ENCODE measurements at regions not wholly inside any gene's neighbourhood (a gene's known extent, or its start where the extent isn't known, plus 50 kb on each side); places are given as distances from the start of the nearest gene placed in this dataset.
A peak's percentile ranks its signal among the peaks of the same experiment; 100 is the strongest.

DNA sequence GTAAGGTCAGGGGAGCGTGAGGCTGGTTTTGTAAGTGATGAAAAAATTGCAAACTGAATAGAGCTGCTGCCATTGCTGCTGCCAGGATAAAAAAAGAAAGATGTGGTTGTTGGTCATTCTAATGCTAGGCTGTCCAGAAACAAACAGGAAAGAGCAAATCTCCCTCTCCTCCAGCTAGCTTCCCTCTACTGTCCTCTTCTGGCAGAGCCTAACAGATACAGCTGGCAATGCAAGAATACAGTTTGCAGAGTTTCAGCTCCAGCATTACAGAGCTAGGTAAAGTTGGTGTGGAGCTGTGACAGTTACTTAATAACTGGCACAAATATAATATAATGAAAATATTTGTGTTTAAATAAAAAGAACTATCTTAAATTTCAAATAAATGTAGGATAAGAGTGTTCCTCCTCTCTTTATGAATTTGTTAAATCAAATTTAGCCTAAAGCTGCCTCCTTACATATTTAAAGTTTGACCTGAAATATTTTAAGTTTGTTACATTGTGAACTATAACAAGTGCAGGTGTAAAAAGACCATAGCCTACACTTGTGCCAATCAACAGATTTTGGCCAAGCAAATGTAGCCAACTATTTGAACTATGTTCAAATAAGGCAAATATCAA lies 407.7 kb downstream of the SH2D4B start:
- Histone ChIP-seq H3K9ac (replicated peaks in 1 of 4; ENCODE audit: extremely low read depth in 1 of 4, low read depth in 3 of 4, low read length in 3 of 4) (no peak overlapping the region), H3K14ac (ENCODE audit: insufficient read length) (no peak overlapping the region), H3K36me3 (ENCODE audit: control insufficient read depth in 2 of 4, insufficient read depth in 4 of 4, low read length in 3 of 4) (no peaks in the 10 kb centered on the region), H3K4me1 (replicated peaks in 1 of 4; ENCODE audit: control insufficient read depth in 3 of 4, insufficient read depth in 4 of 4, low read length in 3 of 4) (peaks cover 0 to 5% (median 0%) of the 10 kb centered on the region in 4 experiments; a peak in 1 of 7 replicates), H2BK5ac (ENCODE audit: low read depth, low read length) (no peak overlapping the region; the same call in 1 of the 2 replicates), H4K91ac (replicated peaks; ENCODE audit: insufficient read length, low read length) (no peak overlapping the region), H2BK12ac (ENCODE audit: low read depth, low read length) (no peak overlapping the region), H3K23ac (ENCODE audit: insufficient read length) (no peak overlapping the region), H2BK15ac (ENCODE audit: low read length) (no peak overlapping the region), H3K27ac (ENCODE audit: low read depth, low read length) (no peak overlapping the region), H3K56ac (replicated peaks; ENCODE audit: insufficient read length, low read depth, low read length) (no peak overlapping the region), H2BK20ac (ENCODE audit: low read length) (no peak overlapping the region), H2AFZ (ENCODE audit: low read length) (no peak overlapping the region), H3K79me2 (ENCODE audit: control insufficient read depth in 1 of 2, insufficient read depth in 2 of 2, low read length in 2 of 2) (no peaks in the 10 kb centered on the region), H3K23me2 (ENCODE audit: low read depth, low read length) (no peaks in the 10 kb centered on the region; the same call in 1 of the 2 replicates), H3K4me3 (ENCODE audit: extremely low read depth in 1 of 4, insufficient read depth in 2 of 4, low read depth in 3 of 4, low read length in 4 of 4) (no peak overlapping the region), H4K5ac (ENCODE audit: insufficient read length, low read depth, low read length) (no peak overlapping the region), H4K8ac (ENCODE audit: extremely low read depth, insufficient read depth, low read length) (no peak overlapping the region), H3K79me1 (ENCODE audit: low read depth, low read length) (no peaks in the 10 kb centered on the region), H3K4ac (replicated peaks; ENCODE audit: insufficient read length, low read depth, low read length) (no peak overlapping the region), H3K18ac (ENCODE audit: extremely low read depth, low read length) (no peak overlapping the region), H3K9me3 (ENCODE audit: insufficient read depth in 2 of 2, low read depth in 1 of 2, low read length in 1 of 2) (no peaks in the 10 kb centered on the region), H3K27me3 (replicated peaks in 1 of 4; ENCODE audit: control insufficient read depth in 3 of 4, extremely low read depth in 1 of 4, insufficient read depth in 3 of 4, low read length in 3 of 4) (no peaks in the 10 kb centered on the region), H2BK120ac (replicated peaks; ENCODE audit: low read depth, low read length) (no peak overlapping the region), H2AK5ac (ENCODE audit: low read depth, low read length) (no peak overlapping the region), H3K4me2 (ENCODE audit: insufficient read depth in 1 of 2, low read depth in 2 of 2, low read length in 2 of 2) (no peak overlapping the region), H4K20me1 (replicated peaks in 1 of 2; ENCODE audit: control insufficient read depth in 1 of 2, insufficient read depth in 2 of 2, low read length in 2 of 2) (no peaks in the 10 kb centered on the region)
- peak; percentile 76 for FAIRE-seq
- WGBS, 2 experiments (ENCODE audit: extremely low coverage in 1 of 2, insufficient coverage in 1 of 2, insufficient read length in 1 of 2, insufficient replicate concordance in 2 of 2, low coverage in 1 of 2, low lambda C conversion rate in 2 of 2, missing lambda C conversion rate in 1 of 2) = 54% methylated on average over 1 of the region's 1 CpG; no CpG with 5 or more reads in 1 of the 2 experiments
- ChIA-PET POLR2A (ENCODE audit: partially characterized antibody) (no interaction called here), CTCF (ENCODE audit: partially characterized antibody) (interaction anchor here (0.6 to 5.4 kb wide), 36 partner anchors 9 to 500 kb away, joined by 3 to 63 read pairs (median 4); no protein-coding TSS in a partner anchor)
- TF ChIP-seq MAFK (IDR thresholded peaks at IDR 0.05; ENCODE audit: low read depth, low read length) = no peak
- TF ChIP-seq YY1 (IDR thresholded peaks at IDR 0.05; ENCODE audit: low read depth, low read length) = 0 out of 2 replicates have a peak, but pooled peaks have one; percentile 18
- TF ChIP-seq EGR1 (IDR thresholded peaks at IDR 0.05; ENCODE audit: borderline replicate concordance, low read depth, low read length) = 0 out of 2 replicates have a peak, but pooled peaks have one; percentile 15
- TF ChIP-seq KDM4A (IDR thresholded peaks at IDR 0.05; ENCODE audit: low read depth, low read length, severe bottlenecking) = no peak
- no peak for TF ChIP-seq SAP30 (IDR thresholded peaks at IDR 0.05; ENCODE audit: insufficient read depth, insufficient replicate concordance, low read length)
- no peak for TF ChIP-seq POLR2A (IDR thresholded peaks at IDR 0.05; ENCODE audit: control extremely low read depth in 1 of 2, low read depth in 2 of 2, low read length in 2 of 2)
- TF ChIP-seq RAD21 (IDR thresholded peaks at IDR 0.05 in 1 of 2, conservative IDR thresholded peaks at IDR 0.05 in 1 of 2; ENCODE audit: low read depth in 2 of 2, low read length in 2 of 2) = peak; percentile 95 to 98
- TF ChIP-seq CEBPB (IDR thresholded peaks at IDR 0.05; ENCODE audit: low read depth, low read length) = no peak
- TF ChIP-seq, protein P1, sequence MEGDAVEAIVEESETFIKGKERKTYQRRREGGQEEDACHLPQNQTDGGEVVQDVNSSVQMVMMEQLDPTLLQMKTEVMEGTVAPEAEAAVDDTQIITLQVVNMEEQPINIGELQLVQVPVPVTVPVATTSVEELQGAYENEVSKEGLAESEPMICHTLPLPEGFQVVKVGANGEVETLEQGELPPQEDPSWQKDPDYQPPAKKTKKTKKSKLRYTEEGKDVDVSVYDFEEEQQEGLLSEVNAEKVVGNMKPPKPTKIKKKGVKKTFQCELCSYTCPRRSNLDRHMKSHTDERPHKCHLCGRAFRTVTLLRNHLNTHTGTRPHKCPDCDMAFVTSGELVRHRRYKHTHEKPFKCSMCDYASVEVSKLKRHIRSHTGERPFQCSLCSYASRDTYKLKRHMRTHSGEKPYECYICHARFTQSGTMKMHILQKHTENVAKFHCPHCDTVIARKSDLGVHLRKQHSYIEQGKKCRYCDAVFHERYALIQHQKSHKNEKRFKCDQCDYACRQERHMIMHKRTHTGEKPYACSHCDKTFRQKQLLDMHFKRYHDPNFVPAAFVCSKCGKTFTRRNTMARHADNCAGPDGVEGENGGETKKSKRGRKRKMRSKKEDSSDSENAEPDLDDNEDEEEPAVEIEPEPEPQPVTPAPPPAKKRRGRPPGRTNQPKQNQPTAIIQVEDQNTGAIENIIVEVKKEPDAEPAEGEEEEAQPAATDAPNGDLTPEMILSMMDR (IDR thresholded peaks at IDR 0.05; ENCODE audit: control extremely low read depth in 1 of 3, insufficient read depth in 1 of 3, low read depth in 1 of 3, low read length in 3 of 3) = peak in 2 of 3 experiments; percentile 96 to 97; a peak in 3 of 4 replicates
- no peak for TF ChIP-seq TBP (IDR thresholded peaks at IDR 0.05; ENCODE audit: low read depth, low read length)
- no peak for TF ChIP-seq BCL11A (IDR thresholded peaks at IDR 0.05; ENCODE audit: low read depth in 2 of 2, low read length in 2 of 2)
- DNase-seq (ENCODE audit: low read depth in 1 of 2, low spot score in 2 of 2) = peak in 1 of 2 experiments; percentile 10
